SK-N-SH treated with all-trans-retinoic acid at 6 μM for 48 hours (cell line): ENCODE measurements at regions not wholly inside any gene's neighbourhood (a gene's known extent, or its start where the extent isn't known, plus 50 kb on each side); places are given as distances from the start of the nearest gene placed in this dataset.

ENCODE experiments used
- ARNTL ChIP-seq: fragments of 450-650 bp; formaldehyde crosslinking; IDR thresholded peaks from 2 replicates; pipeline ENCODE4 v1.5.0; 2020; ENCODE audit warnings: low read depth, mild to moderate bottlenecking, moderate library complexity, borderline replicate concordance
- CSDC2 ChIP-seq: fragments of 250-450 bp; sonication (Bioruptor Pico); IDR thresholded peaks from 2 replicates; pipeline ENCODE4 v1.5.0; 2020; ENCODE audit warnings: mild to moderate bottlenecking, moderate library complexity
- ESRRG ChIP-seq: fragments of 250-450 bp; sonication (Bioruptor Pico); IDR thresholded peaks from 2 replicates; pipeline ENCODE4 v1.6.1; 2021; ENCODE audit warnings: mild to moderate bottlenecking
- PPARA ChIP-seq: fragments of 250-450 bp; sonication (Bioruptor Pico); IDR thresholded peaks from 2 replicates; pipeline ENCODE4 v1.5.0; 2020; ENCODE audit warnings: mild to moderate bottlenecking, borderline replicate concordance
- ZC3H10 ChIP-seq: fragments of 250-450 bp; sonication (Bioruptor Pico); IDR thresholded peaks from 2 replicates; pipeline ENCODE4 v1.5.1; 2021; ENCODE audit warnings: mild to moderate bottlenecking, moderate library complexity
- ZFP30 ChIP-seq: fragments of 450-650 bp; formaldehyde crosslinking; IDR thresholded peaks from 2 replicates; pipeline ENCODE4 v1.5.0; 2022; ENCODE audit warnings: mild to moderate bottlenecking, moderate library complexity
- ZNF565 ChIP-seq: fragments of 450-650 bp; formaldehyde crosslinking; conservative IDR thresholded peaks from 2 replicates; pipeline ENCODE4 v1.5.0; 2020; ENCODE audit warnings: low read depth, mild to moderate bottlenecking, moderate library complexity
- TF ChIP-seq, protein P1 (sequence below): fragments of 250-450 bp; sonication (Bioruptor Pico); IDR thresholded peaks from 2 replicates; pipeline ENCODE4 v1.5.0; 2020; ENCODE audit warnings: mild to moderate bottlenecking, moderate library complexity
- TF ChIP-seq, protein P2 (sequence below): fragments of 250-450 bp; sonication (Bioruptor Pico); IDR thresholded peaks from 2 replicates; pipeline ENCODE4 v1.8.0; 2020; ENCODE audit warnings: mild to moderate bottlenecking, moderate library complexity, borderline replicate concordance
- TF ChIP-seq, protein P3 (sequence below): fragments of 250-450 bp; sonication (Bioruptor Pico); IDR thresholded peaks from 2 replicates; pipeline ENCODE4 v1.8.0; 2021; ENCODE audit warnings: low read depth, mild to moderate bottlenecking, moderate library complexity, borderline replicate concordance

DNA sequence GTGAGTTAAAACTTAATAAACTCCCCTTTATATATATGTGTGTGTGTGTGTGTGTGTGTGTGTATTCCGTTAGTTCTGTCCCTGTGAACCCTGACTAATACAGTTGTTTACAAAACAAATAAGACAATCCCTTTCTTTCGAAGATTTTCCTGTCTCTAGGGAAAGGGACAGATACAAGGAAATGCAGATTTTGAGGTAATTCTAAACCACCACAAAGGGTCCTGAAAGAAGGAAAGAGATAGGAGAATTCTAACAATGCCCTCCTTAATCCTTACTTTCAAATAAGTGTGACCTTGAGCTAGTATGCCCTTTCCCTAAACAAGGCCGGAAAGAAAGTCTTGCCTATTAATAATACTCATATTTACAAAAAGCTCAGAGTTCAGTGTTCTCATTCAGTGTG is 164.8 kb upstream of the COL11A1 start:
- TF ChIP-seq ZFP30 (CRISPR knock-in tag) (no peak), ZC3H10 (CRISPR knock-in tag) (no peak), PPARA (CRISPR knock-in tag) (no peak), CSDC2 (no peak), ZNF565 (CRISPR knock-in tag) (no peak), ESRRG (CRISPR knock-in tag) (no peak), ARNTL (CRISPR knock-in tag) (no peak)
- TF ChIP-seq, protein P1, sequence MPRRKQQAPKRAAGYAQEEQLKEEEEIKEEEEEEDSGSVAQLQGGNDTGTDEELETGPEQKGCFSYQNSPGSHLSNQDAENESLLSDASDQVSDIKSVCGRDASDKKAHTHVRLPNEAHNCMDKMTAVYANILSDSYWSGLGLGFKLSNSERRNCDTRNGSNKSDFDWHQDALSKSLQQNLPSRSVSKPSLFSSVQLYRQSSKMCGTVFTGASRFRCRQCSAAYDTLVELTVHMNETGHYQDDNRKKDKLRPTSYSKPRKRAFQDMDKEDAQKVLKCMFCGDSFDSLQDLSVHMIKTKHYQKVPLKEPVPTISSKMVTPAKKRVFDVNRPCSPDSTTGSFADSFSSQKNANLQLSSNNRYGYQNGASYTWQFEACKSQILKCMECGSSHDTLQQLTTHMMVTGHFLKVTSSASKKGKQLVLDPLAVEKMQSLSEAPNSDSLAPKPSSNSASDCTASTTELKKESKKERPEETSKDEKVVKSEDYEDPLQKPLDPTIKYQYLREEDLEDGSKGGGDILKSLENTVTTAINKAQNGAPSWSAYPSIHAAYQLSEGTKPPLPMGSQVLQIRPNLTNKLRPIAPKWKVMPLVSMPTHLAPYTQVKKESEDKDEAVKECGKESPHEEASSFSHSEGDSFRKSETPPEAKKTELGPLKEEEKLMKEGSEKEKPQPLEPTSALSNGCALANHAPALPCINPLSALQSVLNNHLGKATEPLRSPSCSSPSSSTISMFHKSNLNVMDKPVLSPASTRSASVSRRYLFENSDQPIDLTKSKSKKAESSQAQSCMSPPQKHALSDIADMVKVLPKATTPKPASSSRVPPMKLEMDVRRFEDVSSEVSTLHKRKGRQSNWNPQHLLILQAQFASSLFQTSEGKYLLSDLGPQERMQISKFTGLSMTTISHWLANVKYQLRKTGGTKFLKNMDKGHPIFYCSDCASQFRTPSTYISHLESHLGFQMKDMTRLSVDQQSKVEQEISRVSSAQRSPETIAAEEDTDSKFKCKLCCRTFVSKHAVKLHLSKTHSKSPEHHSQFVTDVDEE (CRISPR knock-in tag), result no peak
- TF ChIP-seq, protein P2, sequence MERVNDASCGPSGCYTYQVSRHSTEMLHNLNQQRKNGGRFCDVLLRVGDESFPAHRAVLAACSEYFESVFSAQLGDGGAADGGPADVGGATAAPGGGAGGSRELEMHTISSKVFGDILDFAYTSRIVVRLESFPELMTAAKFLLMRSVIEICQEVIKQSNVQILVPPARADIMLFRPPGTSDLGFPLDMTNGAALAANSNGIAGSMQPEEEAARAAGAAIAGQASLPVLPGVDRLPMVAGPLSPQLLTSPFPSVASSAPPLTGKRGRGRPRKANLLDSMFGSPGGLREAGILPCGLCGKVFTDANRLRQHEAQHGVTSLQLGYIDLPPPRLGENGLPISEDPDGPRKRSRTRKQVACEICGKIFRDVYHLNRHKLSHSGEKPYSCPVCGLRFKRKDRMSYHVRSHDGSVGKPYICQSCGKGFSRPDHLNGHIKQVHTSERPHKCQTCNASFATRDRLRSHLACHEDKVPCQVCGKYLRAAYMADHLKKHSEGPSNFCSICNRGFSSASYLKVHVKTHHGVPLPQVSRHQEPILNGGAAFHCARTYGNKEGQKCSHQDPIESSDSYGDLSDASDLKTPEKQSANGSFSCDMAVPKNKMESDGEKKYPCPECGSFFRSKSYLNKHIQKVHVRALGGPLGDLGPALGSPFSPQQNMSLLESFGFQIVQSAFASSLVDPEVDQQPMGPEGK (CRISPR knock-in tag), result no peak
- TF ChIP-seq, protein P3, sequence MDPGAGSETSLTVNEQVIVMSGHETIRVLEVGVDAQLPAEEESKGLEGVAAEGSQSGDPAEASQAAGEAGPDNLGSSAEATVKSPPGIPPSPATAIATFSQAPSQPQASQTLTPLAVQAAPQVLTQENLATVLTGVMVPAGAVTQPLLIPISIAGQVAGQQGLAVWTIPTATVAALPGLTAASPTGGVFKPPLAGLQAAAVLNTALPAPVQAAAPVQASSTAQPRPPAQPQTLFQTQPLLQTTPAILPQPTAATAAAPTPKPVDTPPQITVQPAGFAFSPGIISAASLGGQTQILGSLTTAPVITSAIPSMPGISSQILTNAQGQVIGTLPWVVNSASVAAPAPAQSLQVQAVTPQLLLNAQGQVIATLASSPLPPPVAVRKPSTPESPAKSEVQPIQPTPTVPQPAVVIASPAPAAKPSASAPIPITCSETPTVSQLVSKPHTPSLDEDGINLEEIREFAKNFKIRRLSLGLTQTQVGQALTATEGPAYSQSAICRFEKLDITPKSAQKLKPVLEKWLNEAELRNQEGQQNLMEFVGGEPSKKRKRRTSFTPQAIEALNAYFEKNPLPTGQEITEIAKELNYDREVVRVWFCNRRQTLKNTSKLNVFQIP (CRISPR knock-in tag), result no peak
